HAP-1 (cell line): ENCODE measurements at regions not wholly inside any gene's neighbourhood (a gene's known extent, or its start where the extent isn't known, plus 50 kb on each side); places are given as distances from the start of the nearest gene placed in this dataset.

Source experiments
- DNase-seq, 2 experiments: peaks; one replicate each; pipeline ENCODE4 v3.0.0-alpha.2; 2016 to 2020; ENCODE audit warnings: low spot score in 2 of 2
- H3K27me3 ChIP-seq: fragments of 250-450 bp; sonication (Bioruptor Pico); 2 replicates; pipeline ENCODE4 v1.5.1; 2020; ENCODE audit warnings: low read depth, mild to moderate bottlenecking, moderate library complexity
- H3K36me3 ChIP-seq: fragments of 250-450 bp; sonication (Bioruptor Pico); replicated peaks from 2 replicates; pipeline ENCODE4 v1.5.1; 2020; ENCODE audit warnings: mild to moderate bottlenecking
- H3K4me1 ChIP-seq: fragments of 250-450 bp; sonication (Bioruptor Pico); 2 replicates; pipeline ENCODE4 v1.5.1; 2020; ENCODE audit warnings: mild to moderate bottlenecking
- H3K4me3 ChIP-seq: fragments of 250-450 bp; sonication (Bioruptor Pico); 2 replicates; pipeline ENCODE4 v1.5.1; 2020; ENCODE audit warnings: mild to moderate bottlenecking, moderate library complexity
- H3K9me3 ChIP-seq: fragments of 250-450 bp; sonication (Bioruptor Pico); 2 replicates; pipeline ENCODE4 v1.5.1; 2020; ENCODE audit warnings: mild to moderate bottlenecking, moderate library complexity
- in situ Hi-C: fragments of 300-500 bp; cut with MboI; formaldehyde crosslinking; loops from 3 replicates; pipeline ENCODE4 v1.14.3; 2020; ENCODE audit warnings: low sequenced_read_pairs, inconsistent platforms, mixed read lengths

DNA sequence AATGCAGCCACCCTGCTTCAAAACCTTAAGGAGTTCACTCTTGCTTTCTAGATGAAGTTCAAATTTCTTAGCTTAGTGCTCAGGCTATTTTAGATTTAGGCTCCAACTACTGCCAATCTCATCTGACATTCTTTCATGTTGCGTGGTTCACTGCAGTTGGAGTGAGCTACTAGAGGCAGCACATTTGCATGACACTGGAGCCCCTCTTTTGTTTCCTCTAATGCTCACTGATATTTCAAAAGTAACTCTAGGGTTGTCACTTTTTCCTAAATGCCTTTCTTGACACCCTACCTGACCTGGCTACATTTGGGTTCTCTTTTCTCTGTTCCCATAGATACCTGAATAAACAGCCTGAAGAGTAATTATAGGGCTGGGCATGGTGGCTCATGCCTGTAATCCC lies 586.5 kb upstream of the GOT2 start:
- Histone ChIP-seq H3K36me3 (no peaks in the 10 kb centered on the region), H3K27me3 (no peaks in the 10 kb centered on the region), H3K9me3 (no peaks in the 10 kb centered on the region), H3K4me3 (no peak overlapping the region), H3K4me1 (no peaks in the 10 kb centered on the region)
- in situ Hi-C loops, result no loop called here
- DNase-seq, result peak in 1 of 2 experiments; percentile 8

DNA sequence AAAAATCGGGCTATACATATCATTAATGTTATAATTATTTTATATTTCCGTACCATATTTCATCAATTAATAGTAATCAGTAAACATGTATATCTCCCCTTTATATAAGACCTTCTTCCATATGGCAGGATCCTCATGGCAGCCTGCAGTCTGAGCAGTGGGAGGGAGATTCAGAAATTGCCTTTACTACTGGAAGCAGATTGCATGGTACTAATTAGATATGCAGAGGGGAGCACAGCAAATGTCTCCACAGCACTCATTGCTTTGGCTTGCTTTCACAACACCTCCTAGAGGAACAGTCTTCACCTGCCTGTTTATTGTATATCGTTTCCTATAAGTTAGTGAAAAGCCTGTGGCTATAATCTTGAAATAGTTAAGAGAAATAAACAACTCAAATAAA lies 585.8 kb upstream of the GOT2 start:
- no peak for DNase-seq
- H3K4me3 ChIP-seq, result no peak overlapping the region
- no peaks in the 10 kb centered on the region for H3K36me3 ChIP-seq
- no peaks in the 10 kb centered on the region for H3K9me3 ChIP-seq
- H3K4me1 ChIP-seq, result no peaks in the 10 kb centered on the region
- in situ Hi-C loops, result no loop called here
- H3K27me3 ChIP-seq, result 0 out of 2 replicates have a peak, but pooled peaks cover 1% of the 10 kb centered on the region

DNA sequence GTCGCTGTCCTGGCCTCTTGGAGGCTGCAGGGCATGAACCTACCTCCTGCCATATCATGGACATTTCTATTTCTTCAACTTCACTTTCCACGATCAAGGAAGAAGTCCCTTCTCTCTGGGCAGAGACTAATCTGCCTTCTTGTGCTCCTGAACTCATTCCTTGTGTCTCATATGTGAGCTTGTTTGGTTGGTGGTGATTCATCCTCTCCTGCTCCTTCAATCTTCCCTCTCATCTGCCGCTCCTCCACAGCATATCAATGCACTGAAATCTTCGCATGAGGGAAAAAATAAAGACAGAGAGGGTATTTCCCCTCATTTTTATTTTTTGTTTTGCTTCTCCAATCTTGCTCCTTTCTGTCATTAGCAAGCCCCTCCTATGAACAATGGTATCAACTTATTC lies 571.7 kb upstream of the GOT2 start:
- Histone ChIP-seq H3K4me1 (peaks cover 2% of the 10 kb centered on the region; the same call in 1 of the 2 replicates), H3K27me3 (no peaks in the 10 kb centered on the region), H3K36me3 (no peaks in the 10 kb centered on the region), H3K9me3 (no peaks in the 10 kb centered on the region), H3K4me3 (no peak overlapping the region)
- in situ Hi-C loops, result no loop called here
- no peak for DNase-seq

DNA sequence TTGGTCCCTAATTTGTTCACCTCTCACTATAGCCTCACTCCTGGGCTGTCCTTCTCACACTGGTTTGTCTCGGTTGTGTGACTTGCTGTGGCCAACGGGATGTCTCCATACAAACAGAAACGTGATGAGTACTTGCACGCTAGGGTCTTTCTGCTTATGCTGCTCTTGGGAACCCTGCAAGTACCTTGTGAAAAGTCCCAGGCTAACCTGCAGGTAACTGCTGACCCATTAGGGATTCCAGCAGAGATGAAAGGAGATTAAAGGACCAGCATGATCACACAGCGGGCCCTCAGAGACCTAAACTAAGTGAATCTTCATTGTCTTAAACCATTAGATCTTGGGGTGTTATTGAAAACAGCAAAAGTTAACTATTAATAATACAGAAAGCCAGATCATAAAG lies 562.8 kb upstream of the GOT2 start:
- in situ Hi-C loops, result no loop called here
- H3K9me3 ChIP-seq, result no peaks in the 10 kb centered on the region
- H3K36me3 ChIP-seq, result no peaks in the 10 kb centered on the region
- H3K4me1 ChIP-seq, result no peaks in the 10 kb centered on the region
- no peak for DNase-seq
- H3K4me3 ChIP-seq, result no peak overlapping the region
- H3K27me3 ChIP-seq, result peaks cover 4% of the 10 kb centered on the region; the same call in 1 of the 2 replicates

DNA sequence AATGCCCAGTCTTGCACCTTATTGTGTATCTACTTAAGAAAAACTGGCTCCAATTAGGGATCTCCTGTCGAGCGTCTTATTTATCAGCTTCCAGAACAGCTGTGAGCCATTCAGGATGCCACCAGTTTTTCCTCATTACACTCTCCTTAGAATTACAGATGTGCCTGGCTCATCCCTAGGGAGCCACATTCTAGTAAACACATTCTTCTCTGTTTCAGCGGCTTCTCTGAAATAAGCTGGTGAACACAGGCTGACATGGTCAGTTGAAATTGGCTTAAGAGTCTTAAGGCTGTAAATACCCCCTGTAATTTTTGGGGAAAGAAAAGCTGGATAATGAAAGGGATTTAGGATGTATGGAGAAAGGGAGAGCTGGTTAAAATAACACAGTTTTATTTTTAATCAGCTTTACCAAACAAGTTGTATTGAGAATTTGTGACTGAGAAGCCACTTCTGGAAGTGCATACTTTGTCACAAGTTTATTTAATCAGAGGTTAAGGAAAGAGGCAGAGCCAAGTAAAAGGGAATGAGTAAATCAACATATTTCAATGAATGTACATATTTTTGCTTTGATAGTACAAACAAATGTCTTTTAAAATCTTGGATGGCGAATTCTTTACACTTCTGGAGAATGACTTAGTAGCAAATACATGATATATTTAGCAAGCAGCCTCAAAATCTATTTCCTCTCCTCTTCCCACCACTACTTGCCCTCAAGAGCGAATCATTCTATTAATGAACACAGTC lies 562.0 kb upstream of the GOT2 start:
- peaks cover 4% of the 10 kb centered on the region; the same call in 1 of the 2 replicates for H3K27me3 ChIP-seq
- no peaks in the 10 kb centered on the region for H3K4me1 ChIP-seq
- no peaks in the 10 kb centered on the region for H3K36me3 ChIP-seq
- H3K4me3 ChIP-seq, result no peak overlapping the region
- DNase-seq, result no peak
- H3K9me3 ChIP-seq, result no peaks in the 10 kb centered on the region
- in situ Hi-C loops, result no loop called here

DNA sequence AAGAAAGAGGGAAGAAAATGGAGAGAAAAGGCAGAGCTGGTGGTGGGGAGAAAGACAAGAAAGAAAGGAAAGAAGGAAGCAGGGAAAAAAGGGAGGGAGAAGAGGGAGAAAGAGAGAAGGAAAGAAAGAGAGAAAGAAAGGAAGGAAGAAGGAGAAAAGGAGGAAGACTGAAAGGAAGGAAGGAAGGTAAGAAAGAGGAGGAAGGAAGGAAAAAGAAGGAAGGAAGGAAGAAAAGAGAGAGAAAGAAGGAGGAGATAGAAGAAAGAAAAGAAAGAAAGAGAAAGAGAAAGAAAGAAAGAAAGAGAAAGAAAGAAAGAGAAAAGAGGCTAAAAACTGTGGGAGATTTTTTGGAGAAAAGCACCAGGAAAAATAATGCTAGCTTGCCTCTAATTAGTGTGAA lies 561.4 kb upstream of the GOT2 start:
- Histone ChIP-seq H3K27me3 (peaks cover 4% of the 10 kb centered on the region; the same call in 1 of the 2 replicates), H3K36me3 (no peaks in the 10 kb centered on the region), H3K4me1 (no peaks in the 10 kb centered on the region), H3K4me3 (no peak overlapping the region), H3K9me3 (no peaks in the 10 kb centered on the region)
- DNase-seq, result no peak
- in situ Hi-C loops, result no loop called here

DNA sequence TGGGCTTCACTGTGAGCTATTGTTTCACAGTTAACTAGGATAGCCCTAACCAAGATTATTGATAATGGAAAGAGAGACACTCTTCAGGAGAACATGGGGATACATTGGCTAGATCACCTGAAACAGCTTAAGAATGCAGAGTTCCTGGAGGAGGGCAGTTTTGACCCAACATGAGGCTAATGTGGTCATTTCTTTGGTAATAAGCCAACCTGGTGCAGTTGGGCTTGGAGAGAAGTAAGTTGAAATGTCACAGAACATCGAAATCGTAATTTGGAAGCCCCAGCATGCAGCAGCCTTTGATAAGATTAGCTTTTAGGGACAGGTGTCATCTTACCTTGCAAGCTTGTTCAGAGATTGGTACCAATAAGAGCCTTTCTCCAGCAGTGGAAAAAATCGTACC lies 556.6 kb upstream of the GOT2 start:
- no peak overlapping the region for H3K4me3 ChIP-seq
- H3K4me1 ChIP-seq, result no peaks in the 10 kb centered on the region
- H3K9me3 ChIP-seq, result no peaks in the 10 kb centered on the region
- H3K27me3 ChIP-seq, result no peaks in the 10 kb centered on the region
- no peaks in the 10 kb centered on the region for H3K36me3 ChIP-seq
- DNase-seq, result no peak
- in situ Hi-C loops, result no loop called here

DNA sequence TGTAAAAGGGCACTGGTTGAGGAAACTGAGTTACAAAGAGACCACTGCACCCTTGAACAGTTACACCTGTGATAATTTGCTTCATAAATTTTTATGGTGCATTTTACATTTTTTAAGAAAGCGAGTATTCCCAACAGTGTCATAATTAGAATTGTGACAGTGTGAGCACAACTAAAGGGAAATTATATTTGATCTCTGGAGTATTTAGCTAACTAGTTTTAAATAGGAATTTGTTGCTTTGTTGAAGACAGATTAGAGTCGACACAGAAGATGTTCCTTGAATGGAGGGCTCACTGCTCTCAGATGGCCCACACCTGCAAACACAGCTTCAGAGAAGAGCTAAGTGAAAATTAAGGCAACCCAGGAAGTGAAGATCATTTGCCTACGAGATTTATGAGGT lies 555.0 kb upstream of the GOT2 start:
- Histone ChIP-seq H3K4me1 (no peaks in the 10 kb centered on the region), H3K4me3 (no peak overlapping the region), H3K27me3 (no peaks in the 10 kb centered on the region), H3K9me3 (no peaks in the 10 kb centered on the region), H3K36me3 (no peaks in the 10 kb centered on the region)
- no peak for DNase-seq
- in situ Hi-C loops, result no loop called here

DNA sequence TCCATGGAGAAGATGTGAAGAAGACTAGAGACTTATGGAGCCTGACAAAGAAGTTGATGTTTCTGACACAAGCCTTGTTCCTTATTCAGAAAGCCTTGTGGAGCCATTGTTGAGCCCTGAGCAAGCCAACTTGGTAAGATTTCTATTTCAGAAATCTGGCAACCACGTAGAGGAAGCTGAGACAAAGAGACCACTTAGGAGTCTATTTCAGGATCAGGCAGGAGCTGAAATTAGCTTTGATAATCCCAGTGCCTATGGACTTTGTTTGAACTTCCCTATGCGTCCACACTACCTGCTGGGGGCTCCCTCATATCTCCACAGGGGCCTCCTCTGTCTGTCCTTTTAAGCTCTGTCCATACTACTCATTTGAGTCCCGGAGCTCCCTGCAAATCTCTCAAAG lies 540.0 kb upstream of the GOT2 start:
- H3K36me3 ChIP-seq, result no peaks in the 10 kb centered on the region
- DNase-seq, result no peak
- in situ Hi-C loops, result no loop called here
- H3K9me3 ChIP-seq, result no peaks in the 10 kb centered on the region
- no peaks in the 10 kb centered on the region for H3K27me3 ChIP-seq
- no peaks in the 10 kb centered on the region for H3K4me1 ChIP-seq
- H3K4me3 ChIP-seq, result no peak overlapping the region

DNA sequence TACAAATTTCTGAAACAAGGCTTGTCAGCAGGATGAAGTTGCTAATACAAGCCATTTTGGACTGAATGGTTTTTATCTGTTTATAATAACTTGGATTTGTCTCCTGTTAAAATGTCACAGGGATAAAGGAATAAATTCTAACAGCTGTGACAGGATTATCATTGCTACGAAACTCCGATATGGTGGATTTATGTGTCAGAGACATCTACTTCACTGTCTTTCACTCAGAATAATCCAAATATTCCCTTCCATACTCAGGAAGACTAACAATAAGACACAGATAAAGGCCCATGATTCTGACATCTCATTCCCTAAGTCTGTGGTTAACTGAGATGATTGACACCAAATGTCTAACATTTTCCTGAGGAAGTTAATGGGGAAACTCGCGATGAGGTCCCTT lies 529.8 kb upstream of the GOT2 start:
- in situ Hi-C loops, result no loop called here
- no peak overlapping the region for H3K4me3 ChIP-seq
- no peaks in the 10 kb centered on the region for H3K36me3 ChIP-seq
- no peaks in the 10 kb centered on the region; the same call in 1 of the 2 replicates for H3K27me3 ChIP-seq
- DNase-seq, result no peak
- H3K4me1 ChIP-seq, result no peaks in the 10 kb centered on the region
- H3K9me3 ChIP-seq, result no peaks in the 10 kb centered on the region

DNA sequence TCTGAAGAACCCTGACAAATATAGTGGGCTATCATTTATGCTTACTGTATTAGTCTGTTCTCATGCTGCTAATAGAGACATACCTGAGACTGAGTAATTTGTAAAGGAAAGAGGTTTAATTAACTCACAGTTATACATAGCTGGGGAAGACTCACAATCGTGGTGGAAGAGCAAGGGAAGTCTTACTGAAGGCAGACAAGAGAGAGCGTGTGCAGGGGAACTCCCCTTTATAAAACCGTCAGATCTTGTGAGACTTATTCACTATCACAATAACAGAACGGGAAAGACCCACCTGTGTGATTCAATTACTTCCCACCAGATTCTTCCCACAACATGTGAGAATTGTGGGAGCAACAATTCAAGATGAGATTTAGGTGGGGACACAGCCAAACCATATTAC lies 526.8 kb upstream of the GOT2 start:
- no peaks in the 10 kb centered on the region for H3K36me3 ChIP-seq
- in situ Hi-C loops, result no loop called here
- no peaks in the 10 kb centered on the region for H3K9me3 ChIP-seq
- no peak for DNase-seq
- no peak overlapping the region for H3K4me3 ChIP-seq
- no peaks in the 10 kb centered on the region for H3K4me1 ChIP-seq
- H3K27me3 ChIP-seq, result no peaks in the 10 kb centered on the region

DNA sequence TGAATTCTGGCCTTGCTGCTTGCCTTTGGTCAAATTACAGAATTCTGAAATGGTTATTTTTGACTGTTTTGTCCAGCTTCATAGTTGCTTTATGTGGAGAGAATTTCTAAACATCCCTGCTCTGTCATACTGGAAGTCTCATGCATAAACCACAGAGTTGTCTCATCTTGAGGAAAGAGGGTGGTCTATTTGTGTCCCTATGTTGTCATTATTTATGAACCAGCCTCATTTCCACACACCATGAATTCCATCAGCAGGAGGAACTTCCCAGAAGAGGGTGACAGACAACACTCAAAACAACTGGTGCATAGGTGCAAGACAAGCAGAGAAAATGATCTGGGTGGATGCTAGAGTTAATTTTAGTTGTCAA lies 525.8 kb upstream of the GOT2 start:
- DNase-seq, result no peak

DNA sequence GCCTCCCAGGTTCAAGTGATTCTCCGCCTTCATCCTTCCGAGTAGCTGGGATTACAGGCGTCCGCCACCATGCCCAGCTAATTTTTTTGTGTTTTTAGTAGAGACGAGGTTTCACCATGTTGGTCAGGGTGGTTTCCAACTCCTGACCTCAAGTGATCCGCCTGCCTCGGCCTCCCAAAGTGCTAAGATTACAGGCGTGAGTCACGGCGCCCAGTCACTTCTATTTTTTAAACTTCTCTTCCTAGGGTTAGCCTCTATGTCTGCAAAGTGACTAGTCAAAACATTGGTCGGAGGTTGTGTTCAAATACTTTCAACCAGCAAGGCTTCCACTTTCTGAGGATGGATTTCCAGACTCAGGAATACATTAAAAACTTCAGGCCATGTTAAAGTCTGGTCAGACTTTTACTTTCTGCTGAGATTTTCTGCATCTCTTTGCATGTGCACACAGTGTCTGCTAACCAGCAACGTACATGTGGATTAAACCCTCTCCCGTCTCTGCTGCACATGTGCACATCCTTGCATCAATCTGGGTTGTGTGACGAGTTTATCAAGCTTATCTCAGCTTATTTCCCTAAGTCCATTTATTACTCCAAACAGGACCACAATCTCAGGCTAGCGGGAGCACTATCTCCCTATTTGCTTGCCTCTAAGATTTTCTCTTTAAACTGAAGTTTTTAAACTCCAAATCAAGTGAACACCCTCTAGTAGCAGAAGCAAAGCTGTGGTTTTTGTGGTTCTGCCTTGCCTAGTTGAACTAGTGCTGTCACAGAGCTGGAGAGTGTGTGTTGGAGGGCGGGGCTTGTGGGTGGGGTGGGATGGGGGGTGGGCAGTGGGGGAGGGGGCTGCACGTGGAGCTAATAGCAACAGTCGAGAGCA lies 525.2 kb upstream of the GOT2 start:
- Histone ChIP-seq H3K4me1 (no peaks in the 10 kb centered on the region), H3K9me3 (no peaks in the 10 kb centered on the region), H3K4me3 (no peak overlapping the region), H3K36me3 (no peaks in the 10 kb centered on the region), H3K27me3 (no peaks in the 10 kb centered on the region)
- DNase-seq, result no peak
- in situ Hi-C loops, result no loop called here

More for the DNA sequence above, 525.8 kb upstream of the GOT2 start:
- Histone ChIP-seq H3K27me3 (no peaks in the 10 kb centered on the region), H3K4me3 (no peak overlapping the region), H3K4me1 (no peaks in the 10 kb centered on the region), H3K9me3 (no peaks in the 10 kb centered on the region), H3K36me3 (no peaks in the 10 kb centered on the region)
- in situ Hi-C loops, result no loop called here

DNA sequence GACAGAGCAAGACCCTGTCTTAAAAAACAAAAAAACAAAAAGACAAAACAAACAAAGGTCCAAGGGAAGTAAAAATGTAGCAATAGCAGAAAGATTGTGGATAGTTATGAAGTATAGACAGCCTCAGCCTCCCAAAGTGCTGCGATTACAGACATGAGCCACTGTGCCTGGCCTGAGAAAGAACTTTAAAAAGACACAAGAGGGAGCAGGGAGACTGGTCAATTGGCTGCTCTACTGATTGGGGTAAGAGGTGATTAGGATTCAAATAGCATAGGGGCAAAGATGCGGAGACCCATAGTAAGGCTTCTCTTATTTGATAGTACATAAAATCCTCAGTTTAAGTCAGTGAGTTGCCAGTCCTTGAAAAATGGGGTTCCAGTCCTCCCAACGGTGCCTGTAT lies 518.2 kb upstream of the GOT2 start:
- no peak overlapping the region for H3K4me3 ChIP-seq
- H3K27me3 ChIP-seq, result no peaks in the 10 kb centered on the region
- no peak for DNase-seq
- in situ Hi-C loops, result no loop called here
- no peaks in the 10 kb centered on the region for H3K4me1 ChIP-seq
- no peaks in the 10 kb centered on the region for H3K36me3 ChIP-seq
- H3K9me3 ChIP-seq, result no peaks in the 10 kb centered on the region
